ENCODE measurements at regions not wholly inside any gene's neighbourhood (a gene's known extent, or its start where the extent isn't known, plus 50 kb on each side); places are given as distances from the start of the nearest gene placed in this dataset.

DNA sequence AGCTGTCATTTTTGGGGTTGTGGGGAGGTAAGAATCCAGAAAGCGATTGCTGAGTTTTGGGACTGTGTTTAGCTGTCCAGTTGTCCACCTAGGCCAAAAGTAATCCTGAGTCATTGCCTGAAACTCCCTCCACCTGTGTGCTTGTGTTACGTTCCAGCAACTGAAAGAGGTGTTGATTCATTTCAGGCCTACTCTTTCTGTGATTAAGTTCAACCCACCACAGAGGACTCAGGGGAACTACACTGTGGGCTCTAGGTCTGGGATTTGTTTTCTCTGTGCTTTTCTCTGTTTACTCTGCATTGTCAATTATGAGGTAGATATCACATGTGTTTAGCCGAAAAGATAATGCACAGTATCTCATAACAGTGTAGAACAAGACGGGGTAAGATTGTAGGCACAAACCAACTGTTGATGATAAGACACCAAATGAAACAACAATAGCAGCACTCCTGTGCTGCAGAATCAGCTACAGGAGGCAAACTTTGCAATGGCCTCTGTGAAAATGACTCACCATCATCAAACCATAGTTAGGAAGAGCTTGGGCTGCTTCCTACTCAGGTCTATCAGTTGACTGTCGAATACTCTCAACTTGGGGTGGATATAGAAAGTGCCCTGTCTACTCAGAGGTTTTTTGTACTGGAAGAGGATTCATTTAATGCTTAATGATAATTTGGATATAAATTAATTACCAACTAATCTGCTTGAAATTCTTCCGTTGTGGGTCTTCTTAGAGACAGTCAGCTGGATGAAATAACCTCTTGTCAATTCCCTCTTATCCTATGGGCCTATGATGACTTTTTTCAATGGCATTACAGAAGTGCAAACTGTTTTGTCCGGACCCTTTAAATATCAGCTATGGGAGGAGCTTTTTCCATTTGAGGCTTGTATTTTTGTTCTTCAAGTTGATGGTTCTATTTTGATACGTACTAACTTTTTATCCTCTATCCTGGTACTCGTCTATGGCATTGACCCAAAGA, 385.9 kb downstream of the BMP4 start:
- TF ChIP-seq, protein P1, sequence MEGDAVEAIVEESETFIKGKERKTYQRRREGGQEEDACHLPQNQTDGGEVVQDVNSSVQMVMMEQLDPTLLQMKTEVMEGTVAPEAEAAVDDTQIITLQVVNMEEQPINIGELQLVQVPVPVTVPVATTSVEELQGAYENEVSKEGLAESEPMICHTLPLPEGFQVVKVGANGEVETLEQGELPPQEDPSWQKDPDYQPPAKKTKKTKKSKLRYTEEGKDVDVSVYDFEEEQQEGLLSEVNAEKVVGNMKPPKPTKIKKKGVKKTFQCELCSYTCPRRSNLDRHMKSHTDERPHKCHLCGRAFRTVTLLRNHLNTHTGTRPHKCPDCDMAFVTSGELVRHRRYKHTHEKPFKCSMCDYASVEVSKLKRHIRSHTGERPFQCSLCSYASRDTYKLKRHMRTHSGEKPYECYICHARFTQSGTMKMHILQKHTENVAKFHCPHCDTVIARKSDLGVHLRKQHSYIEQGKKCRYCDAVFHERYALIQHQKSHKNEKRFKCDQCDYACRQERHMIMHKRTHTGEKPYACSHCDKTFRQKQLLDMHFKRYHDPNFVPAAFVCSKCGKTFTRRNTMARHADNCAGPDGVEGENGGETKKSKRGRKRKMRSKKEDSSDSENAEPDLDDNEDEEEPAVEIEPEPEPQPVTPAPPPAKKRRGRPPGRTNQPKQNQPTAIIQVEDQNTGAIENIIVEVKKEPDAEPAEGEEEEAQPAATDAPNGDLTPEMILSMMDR (IDR thresholded peaks at IDR 0.05): no peak
- TF ChIP-seq POLR2A (IDR thresholded peaks at IDR 0.05): no peak
